OCI-LY1 (cell line): ENCODE measurements at regions not wholly inside any gene's neighbourhood (a gene's known extent, or its start where the extent isn't known, plus 50 kb on each side); places are given as distances from the start of the nearest gene placed in this dataset.

Source experiments
- H2AFZ ChIP-seq: fragments of 200-600 bp; sonication (generic), shearing (Covaris generic); 2 replicates; pipeline ENCODE4 v1.6.0; 2014; ENCODE audit warnings: antibody characterized with exemption, mild to moderate bottlenecking, low read length
- H3F3A ChIP-seq: fragments of 200-600 bp; sonication (generic), shearing (Covaris generic); 2 replicates; pipeline ENCODE4 v1.6.0; 2014; ENCODE audit warnings: mild to moderate bottlenecking, antibody characterized with exemption, low read length, moderate library complexity; ENCODE audit not compliant: insufficient read depth
- H3K27ac ChIP-seq: fragments of 200-600 bp; sonication (generic); 2 replicates; pipeline ENCODE4 v1.5.1; 2014; ENCODE audit warnings: low read length, mixed run types, mild to moderate bottlenecking, low read depth; ENCODE audit not compliant: poor library complexity, severe bottlenecking
- H3K27me3 ChIP-seq: fragments of 200-600 bp; sonication (generic); 2 replicates; pipeline ENCODE4 v1.6.0; 2014; ENCODE audit warnings: antibody characterized with exemption, mild to moderate bottlenecking, low read length, moderate library complexity; ENCODE audit not compliant: insufficient read depth
- H3K36me3 ChIP-seq: fragments of 200-600 bp; sonication (generic); 2 replicates; pipeline ENCODE4 v1.6.1; 2014; ENCODE audit warnings: mild to moderate bottlenecking, antibody characterized with exemption, low read length, moderate library complexity, mixed read lengths; ENCODE audit not compliant: insufficient read depth
- H3K4me1 ChIP-seq: fragments of 200-600 bp; sonication (generic); 2 replicates; pipeline ENCODE4 v1.5.1; 2014; ENCODE audit warnings: mild to moderate bottlenecking, low read length, moderate library complexity; ENCODE audit not compliant: insufficient read depth, severe bottlenecking
- H3K4me2 ChIP-seq: fragments of 200-600 bp; sonication (generic), shearing (Covaris generic); 2 replicates; pipeline ENCODE4 v1.6.1; 2014; ENCODE audit warnings: low read length
- H3K4me3 ChIP-seq: fragments of 200-600 bp; sonication (generic); 2 replicates; pipeline ENCODE4 v1.5.1; 2014; ENCODE audit warnings: low read length, low read depth, mild to moderate bottlenecking, mixed read lengths; ENCODE audit not compliant: poor library complexity, severe bottlenecking
- H3K79me2 ChIP-seq: fragments of 200-600 bp; shearing (Covaris generic); 2 replicates; pipeline ENCODE4 v1.6.1; 2016; ENCODE audit warnings: mixed run types, low read length, mixed read lengths; ENCODE audit not compliant: insufficient read depth
- H3K9ac ChIP-seq: fragments of 200-600 bp; sonication (generic), shearing (Covaris generic); 2 replicates; pipeline ENCODE4 v1.6.1; 2014; ENCODE audit warnings: mild to moderate bottlenecking, low read length, mixed read lengths
- H3K9me2 ChIP-seq: fragments of 200-600 bp; sonication (generic), shearing (Covaris generic); 2 replicates; pipeline ENCODE4 v1.6.1; 2014; ENCODE audit warnings: low read depth, mild to moderate bottlenecking, low read length, mixed read lengths
- H3K9me3 ChIP-seq: fragments of 200-600 bp; shearing (Covaris generic); 2 replicates; pipeline ENCODE4 v1.6.1; 2014; ENCODE audit warnings: low read length, mixed read lengths
- H4K20me1 ChIP-seq: fragments of 200-600 bp; sonication (generic), shearing (Covaris generic); 2 replicates; pipeline ENCODE4 v1.6.0; 2016; ENCODE audit warnings: mild to moderate bottlenecking, low read length; ENCODE audit not compliant: insufficient read depth
- EZH2 ChIP-seq: fragments of 200-600 bp; sonication (generic), shearing (Covaris generic); IDR thresholded peaks from 2 replicates; pipeline ENCODE4 v1.8.0; 2017; ENCODE audit warnings: borderline replicate concordance, mixed run types, mild to moderate bottlenecking, antibody characterized with exemption, low read length, moderate library complexity, mixed read lengths
- TF ChIP-seq, protein P1 (sequence below): fragments of 200-600 bp; sonication (generic), shearing (Covaris generic); IDR thresholded peaks from 2 replicates; pipeline ENCODE4 v1.5.1; 2017; ENCODE audit warnings: mild to moderate bottlenecking, antibody characterized with exemption, low read length, moderate library complexity, mixed read lengths

- no peaks in the 10 kb centered on the region for H3K36me3 ChIP-seq
- H3K9me2 ChIP-seq, result no peaks in the 10 kb centered on the region
- no peak overlapping the region for H3K4me3 ChIP-seq
- H3K9ac ChIP-seq, result no peak overlapping the region
- H4K20me1 ChIP-seq, result no peaks in the 10 kb centered on the region
- no peak overlapping the region for H2AFZ ChIP-seq
- no peaks in the 10 kb centered on the region for H3F3A ChIP-seq
- no peak for TF ChIP-seq EZH2
- TF ChIP-seq, protein P1, sequence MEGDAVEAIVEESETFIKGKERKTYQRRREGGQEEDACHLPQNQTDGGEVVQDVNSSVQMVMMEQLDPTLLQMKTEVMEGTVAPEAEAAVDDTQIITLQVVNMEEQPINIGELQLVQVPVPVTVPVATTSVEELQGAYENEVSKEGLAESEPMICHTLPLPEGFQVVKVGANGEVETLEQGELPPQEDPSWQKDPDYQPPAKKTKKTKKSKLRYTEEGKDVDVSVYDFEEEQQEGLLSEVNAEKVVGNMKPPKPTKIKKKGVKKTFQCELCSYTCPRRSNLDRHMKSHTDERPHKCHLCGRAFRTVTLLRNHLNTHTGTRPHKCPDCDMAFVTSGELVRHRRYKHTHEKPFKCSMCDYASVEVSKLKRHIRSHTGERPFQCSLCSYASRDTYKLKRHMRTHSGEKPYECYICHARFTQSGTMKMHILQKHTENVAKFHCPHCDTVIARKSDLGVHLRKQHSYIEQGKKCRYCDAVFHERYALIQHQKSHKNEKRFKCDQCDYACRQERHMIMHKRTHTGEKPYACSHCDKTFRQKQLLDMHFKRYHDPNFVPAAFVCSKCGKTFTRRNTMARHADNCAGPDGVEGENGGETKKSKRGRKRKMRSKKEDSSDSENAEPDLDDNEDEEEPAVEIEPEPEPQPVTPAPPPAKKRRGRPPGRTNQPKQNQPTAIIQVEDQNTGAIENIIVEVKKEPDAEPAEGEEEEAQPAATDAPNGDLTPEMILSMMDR, result no peak
- no peaks in the 10 kb centered on the region for H3K9me3 ChIP-seq
- H3K27ac ChIP-seq, result peak overlapping the region; percentile 48
- no peaks in the 10 kb centered on the region for H3K79me2 ChIP-seq
- no peaks in the 10 kb centered on the region for H3K27me3 ChIP-seq
- H3K4me2 ChIP-seq, result no peak overlapping the region
- peaks cover 41% of the 10 kb centered on the region for H3K4me1 ChIP-seq
Measured at GRCh38 chr4:186939766-186940165, 216.1 kb upstream of the FAT1 start.

DNA sequence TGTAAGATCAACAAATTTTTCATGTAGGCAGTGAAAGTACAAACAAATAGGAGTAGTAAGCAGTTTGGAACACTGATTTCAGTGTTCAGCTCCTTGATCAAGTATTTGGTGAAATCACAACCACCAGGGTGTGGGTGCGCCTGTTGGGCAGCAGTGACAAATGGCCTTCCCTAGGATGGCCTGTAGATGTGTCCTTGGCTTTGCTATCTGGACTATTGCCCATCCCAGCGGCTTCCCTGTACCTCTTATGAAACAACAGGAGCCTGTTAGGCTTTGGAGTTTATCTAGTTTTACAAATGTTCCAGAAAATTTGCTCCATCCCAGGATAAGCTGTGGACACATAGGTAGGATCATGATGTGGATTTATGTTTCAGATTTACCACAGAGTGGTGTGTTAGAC lies 216.8 kb upstream of the FAT1 start:
- H3K27ac ChIP-seq, result no peak overlapping the region
- H2AFZ ChIP-seq, result no peak overlapping the region
- TF ChIP-seq EZH2, result no peak
- no peaks in the 10 kb centered on the region for H3K9me3 ChIP-seq
- no peaks in the 10 kb centered on the region for H3F3A ChIP-seq
- H3K4me3 ChIP-seq, result no peak overlapping the region
- no peaks in the 10 kb centered on the region for H3K9me2 ChIP-seq
- H3K27me3 ChIP-seq, result no peaks in the 10 kb centered on the region
- H3K36me3 ChIP-seq, result no peaks in the 10 kb centered on the region
- H3K79me2 ChIP-seq, result no peaks in the 10 kb centered on the region
- no peaks in the 10 kb centered on the region for H4K20me1 ChIP-seq
- H3K4me1 ChIP-seq, result peaks cover 42% of the 10 kb centered on the region
- H3K9ac ChIP-seq, result no peak overlapping the region
- H3K4me2 ChIP-seq, result no peak overlapping the region

DNA sequence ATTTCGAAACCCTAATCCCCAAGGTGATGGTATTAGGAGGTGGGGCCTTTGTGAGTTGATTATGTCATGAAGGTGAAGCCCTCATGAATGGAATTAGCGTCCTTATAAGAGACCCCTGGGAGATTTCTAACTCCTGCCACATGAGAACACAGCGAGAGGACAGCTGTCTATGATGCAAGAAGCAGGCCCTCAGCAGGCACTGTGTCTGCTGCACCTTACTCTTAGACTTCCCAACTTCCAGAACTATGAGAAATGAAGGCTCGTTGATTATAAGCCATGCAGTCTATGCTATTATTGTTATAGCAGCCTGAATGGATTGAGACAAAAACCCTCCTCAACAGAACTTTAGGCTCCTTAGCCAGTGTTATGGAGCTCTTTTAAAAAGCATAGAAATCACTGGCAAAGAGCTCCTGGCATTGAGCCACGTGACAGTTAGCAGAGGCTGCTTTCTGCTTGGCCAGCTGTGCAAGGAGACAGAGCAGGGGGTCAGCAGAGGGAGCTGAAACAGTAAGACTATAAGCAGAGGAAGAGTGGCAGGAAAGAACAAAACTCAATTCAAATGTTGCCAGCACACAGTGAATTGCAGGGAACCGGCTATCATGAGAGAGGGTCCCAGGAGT lies 219.2 kb upstream of the FAT1 start:
- no peaks in the 10 kb centered on the region for H3K79me2 ChIP-seq
- H3K36me3 ChIP-seq, result no peaks in the 10 kb centered on the region
- peak overlapping the region; percentile 48 for H3K4me2 ChIP-seq
- H3K4me1 ChIP-seq, result peaks cover 65% of the 10 kb centered on the region
- no peaks in the 10 kb centered on the region for H3K27me3 ChIP-seq
- peak overlapping the region; percentile 13 for H3K4me3 ChIP-seq
- H3F3A ChIP-seq, result no peaks in the 10 kb centered on the region
- no peak for TF ChIP-seq EZH2
- TF ChIP-seq, protein P1, result peak; percentile 41; the same call in 1 of the 2 replicates
- peak overlapping the region; percentile 88 for H3K27ac ChIP-seq
- H3K9ac ChIP-seq, result peak overlapping the region; percentile 45; the same call in 1 of the 2 replicates
- peak overlapping the region; percentile 7 for H2AFZ ChIP-seq
- H4K20me1 ChIP-seq, result no peaks in the 10 kb centered on the region
- no peaks in the 10 kb centered on the region for H3K9me3 ChIP-seq
- no peaks in the 10 kb centered on the region for H3K9me2 ChIP-seq

DNA sequence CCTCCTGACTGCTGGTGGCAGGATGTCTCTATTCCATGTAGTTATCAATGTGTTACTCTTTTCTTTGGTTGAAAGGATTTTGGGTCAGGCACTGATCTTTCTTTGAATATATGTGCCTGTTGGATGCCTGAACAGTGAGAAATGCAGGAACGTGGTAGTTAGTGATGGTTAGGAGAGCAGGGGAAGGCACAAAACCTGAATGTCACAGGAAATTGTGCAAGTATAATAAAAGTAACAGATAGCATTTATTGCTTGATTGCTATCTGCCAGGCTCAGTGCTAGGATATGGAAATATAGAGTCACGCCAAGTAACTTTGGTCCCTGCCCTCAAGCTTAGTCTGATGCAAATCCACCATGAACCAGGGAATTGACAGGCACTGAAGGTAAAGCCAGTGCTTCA lies 219.8 kb upstream of the FAT1 start:
- Histone ChIP-seq H3K79me2 (no peaks in the 10 kb centered on the region), H3K27me3 (no peaks in the 10 kb centered on the region), H3K9me2 (no peaks in the 10 kb centered on the region), H3K9ac (peak overlapping the region; percentile 45; the same call in 1 of the 2 replicates), H3K4me1 (peaks cover 70% of the 10 kb centered on the region), H3K4me3 (peak overlapping the region; percentile 13), H3K36me3 (no peaks in the 10 kb centered on the region), H3K27ac (peak overlapping the region; percentile 88), H3K4me2 (peak overlapping the region; percentile 48), H4K20me1 (no peaks in the 10 kb centered on the region), H3F3A (no peaks in the 10 kb centered on the region), H3K9me3 (no peaks in the 10 kb centered on the region), H2AFZ (no peak overlapping the region)
- TF ChIP-seq EZH2, result no peak
- TF ChIP-seq, protein P1, result no peak
